HG03280 (cell line): ENCODE measurements at regions not wholly inside any gene's neighbourhood (a gene's known extent, or its start where the extent isn't known, plus 50 kb on each side); places are given as distances from the start of the nearest gene placed in this dataset.

Experiments used
- ATAC-seq: cut with Tn5 transposase; IDR thresholded peaks from one replicate; pipeline ENCODE4 v1.9.1; 2021; ENCODE audit warnings: mild to moderate bottlenecking, moderate library complexity; ENCODE audit not compliant: unreplicated experiment

- ATAC-seq, result no peak
Measured at GRCh38 chr6:155968921-155969320, 513.3 kb upstream of the NOX3 start.

GRCh38 chr6:155967322-155967721, 511.7 kb upstream of the NOX3 start:
- ATAC-seq, result no peak

- no peak for ATAC-seq
Measured at GRCh38 chr6:155964544-155964943, 508.9 kb upstream of the NOX3 start.

GRCh38 chr6:155962276-155962675, 506.6 kb upstream of the NOX3 start:
- ATAC-seq, result no peak

- no peak for ATAC-seq
Measured at GRCh38 chr6:155959898-155960495, 504.4 kb upstream of the NOX3 start.

GRCh38 chr6:155958550-155958949, 502.9 kb upstream of the NOX3 start:
- ATAC-seq, result no peak

- no peak for ATAC-seq
Measured at GRCh38 chr6:155955038-155955437, 499.4 kb upstream of the NOX3 start.

GRCh38 chr6:155954149-155954548, 498.5 kb upstream of the NOX3 start:
- no peak for ATAC-seq

- ATAC-seq, result no peak
Measured at GRCh38 chr6:155949256-155949655, 493.6 kb upstream of the NOX3 start.

GRCh38 chr6:155946860-155947259, 491.2 kb upstream of the NOX3 start:
- ATAC-seq, result no peak

GRCh38 chr6:155943635-155944034, 488.0 kb upstream of the NOX3 start:
- ATAC-seq, result no peak

GRCh38 chr6:155939253-155939652, 483.6 kb upstream of the NOX3 start:
- ATAC-seq, result no peak

- ATAC-seq, result no peak
Measured at GRCh38 chr6:155936551-155936950, 480.9 kb upstream of the NOX3 start.

- ATAC-seq, result no peak
Measured at GRCh38 chr6:155936127-155936526, 480.5 kb upstream of the NOX3 start.

- no peak for ATAC-seq
Measured at GRCh38 chr6:155916846-155917624, 461.4 kb upstream of the NOX3 start.

- no peak for ATAC-seq
Measured at GRCh38 chr6:155915651-155916050, 460.0 kb upstream of the NOX3 start.

GRCh38 chr6:155913816-155914215, 458.2 kb upstream of the NOX3 start:
- ATAC-seq, result no peak

- no peak for ATAC-seq
Measured at GRCh38 chr6:155909710-155910109, 454.1 kb upstream of the NOX3 start.

- no peak for ATAC-seq
Measured at GRCh38 chr6:155895641-155896040, 440.0 kb upstream of the NOX3 start.

GRCh38 chr6:155894758-155895157, 439.1 kb upstream of the NOX3 start:
- no peak for ATAC-seq

- no peak for ATAC-seq
Measured at GRCh38 chr6:155894262-155894661, 438.6 kb upstream of the NOX3 start.

- ATAC-seq, result no peak
Measured at GRCh38 chr6:155890409-155890808, 434.8 kb upstream of the NOX3 start.

GRCh38 chr6:155889410-155889809, 433.8 kb upstream of the NOX3 start:
- no peak for ATAC-seq
